ENCODE measurements at regions not wholly inside any gene's neighbourhood (a gene's known extent, or its start where the extent isn't known, plus 50 kb on each side); places are given as distances from the start of the nearest gene placed in this dataset.

DNA sequence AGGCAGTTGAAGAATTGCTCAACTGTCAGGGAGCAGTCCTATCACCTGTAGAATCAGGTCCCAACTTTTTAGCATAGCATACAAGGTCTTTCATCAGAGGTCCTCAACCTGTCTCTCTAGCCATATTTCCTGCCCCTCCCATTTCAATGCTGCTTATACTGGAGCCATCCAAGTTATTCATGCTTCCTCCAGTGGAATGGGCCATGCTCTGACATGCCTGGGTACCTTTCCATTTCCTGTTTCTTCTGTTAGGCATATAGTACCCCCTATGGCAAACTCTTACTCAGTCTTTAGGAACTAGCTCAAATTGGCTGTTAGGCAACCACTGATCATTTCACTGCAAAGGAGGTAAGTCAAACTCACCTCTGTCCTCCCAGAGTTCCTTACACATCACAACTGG, 51.0 kb upstream of the ABCA12 start:
- Histone ChIP-seq H3K9me3 (replicated peaks in 1 of 2; ENCODE audit: control insufficient read depth in 2 of 2, insufficient read depth in 1 of 2, low read depth in 1 of 2, low read length in 2 of 2) (no peaks in the 10 kb centered on the region), H3K4me2 (ENCODE audit: insufficient read depth, low read length, poor library complexity, severe bottlenecking) (no peak overlapping the region), H3K27ac (replicated peaks; ENCODE audit: low read length) (no peak overlapping the region), H2BK15ac (ENCODE audit: low read length) (no peak overlapping the region), H2BK120ac (ENCODE audit: low read depth, low read length) (no peak overlapping the region), H3K9ac (ENCODE audit: low read depth, low read length, poor library complexity) (no peak overlapping the region), H2BK12ac (ENCODE audit: low read length) (no peak overlapping the region), H4K91ac (ENCODE audit: low read depth, low read length, poor library complexity) (no peak overlapping the region), H2AFZ (ENCODE audit: low read length) (no peak overlapping the region), H3K4me3 (ENCODE audit: low read length in 2 of 2) (no peak overlapping the region), H3K4ac (ENCODE audit: low read length) (no peak overlapping the region), H4K8ac (ENCODE audit: low read depth, low read length) (no peak overlapping the region), H3K4me1 (ENCODE audit: control insufficient read depth in 2 of 2, insufficient read depth in 1 of 2, low read depth in 1 of 2, low read length in 2 of 2) (no peaks in the 10 kb centered on the region), H3K14ac (ENCODE audit: low read length) (no peak overlapping the region), H3K79me1 (ENCODE audit: low read depth, low read length) (no peaks in the 10 kb centered on the region), H3K18ac (ENCODE audit: low read length) (no peak overlapping the region), H2BK5ac (ENCODE audit: low read length) (no peak overlapping the region), H3K27me3 (ENCODE audit: control insufficient read depth in 3 of 3, insufficient read depth in 3 of 3, low read depth in 1 of 3, low read length in 3 of 3) (no peaks in the 10 kb centered on the region), H3K36me3 (replicated peaks in 1 of 2; ENCODE audit: control insufficient read depth in 2 of 2, insufficient read depth in 2 of 2, low read length in 2 of 2) (no peaks in the 10 kb centered on the region), H2AK5ac (ENCODE audit: low read depth, low read length) (no peak overlapping the region), H3K23ac (ENCODE audit: low read depth, low read length, poor library complexity) (no peak overlapping the region)
- no peak for DNase-seq (ENCODE audit: low spot score)

Data from neuronal stem cell (in vitro differentiated cells).